Heart right ventricle (tissue), 16 donors: ENCODE measurements at regions not wholly inside any gene's neighbourhood (a gene's known extent, or its start where the extent isn't known, plus 50 kb on each side); places are given as distances from the start of the nearest gene placed in this dataset.
A peak's percentile ranks its signal among the peaks of the same experiment; 100 is the strongest.

Experiments used
- ATAC-seq, 8 donors: fragments of 200-7000 bp; cut with Tn5 transposase; one replicate each; pipeline ENCODE4 v1.9.1; 2020; ENCODE audit warnings: mild to moderate bottlenecking in 8 of 8, moderate library complexity in 8 of 8, moderate number of reproducible peaks in 1 of 8
- DNase-seq, 2 donors: peaks; one replicate each; pipeline ENCODE4 v3.0.0-alpha.2; 2020
- H3K27ac ChIP-seq, 10 donors: fragments of 200-600 bp; sonication (generic) in 2 of 10; one replicate each; pipeline versions ENCODE4 v1.5.0 to v1.8.0; 2020 to 2022; ENCODE audit warnings: mild to moderate bottlenecking in 3 of 10
- H3K27me3 ChIP-seq, 7 donors: fragments of 200-600 bp; one replicate each; pipeline ENCODE4 v1.8.0; 2021 to 2022; ENCODE audit warnings: mild to moderate bottlenecking in 2 of 7
- H3K36me3 ChIP-seq, 9 donors: fragments of 200-600 bp; sonication (generic) in 1 of 9; one replicate each; pipeline versions ENCODE4 v1.5.0 to v1.8.0; 2020 to 2022; ENCODE audit warnings: mild to moderate bottlenecking in 2 of 9
- H3K4me1 ChIP-seq, 9 donors: fragments of 200-600 bp; sonication (generic) in 1 of 9; one replicate each; pipeline versions ENCODE4 v1.5.0 to v1.8.0; 2020 to 2022; ENCODE audit warnings: mild to moderate bottlenecking in 4 of 9
- H3K4me3 ChIP-seq, 10 donors: fragments of 200-600 bp; sonication (generic) in 2 of 10; one replicate each; pipeline versions ENCODE4 v1.5.0 to v1.8.0; 2020 to 2022; ENCODE audit warnings: mild to moderate bottlenecking in 7 of 10, moderate library complexity in 2 of 10
- H3K9me3 ChIP-seq, 11 donors: fragments of 200-600 bp in 10 of 11; sonication (generic) in 2 of 11; one replicate each; pipeline versions ENCODE4 v1.5.0 to v1.8.0; 2013 to 2022; ENCODE audit warnings: mild to moderate bottlenecking in 2 of 11, control low read depth in 1 of 11, moderate library complexity in 1 of 11
- CTCF ChIP-seq, 9 donors: fragments of 200-600 bp; sonication (generic) in 2 of 9; IDR thresholded peaks; one replicate each; pipeline versions ENCODE4 v1.5.0 to v1.8.0; 2021 to 2022; ENCODE audit warnings: antibody characterized with exemption in 9 of 9, mild to moderate bottlenecking in 5 of 9, moderate library complexity in 1 of 9
- WGBS, 2 donors: extraction: QIAGEN DNeasy Blood & Tissue Kit; methylation state at CpG; one replicate each; pipeline ENCODE4 v1.1.7; 2013; ENCODE audit warnings: inconsistent platforms in 1 of 2; 5-methylcytosine and 5-hydroxymethylcytosine counted together
- intact Hi-C, 10 donors: fragments of 100-400 bp; cut with DNase I; formaldehyde crosslinking; loops; one replicate each; pipeline versions ENCODE4 v1.11.1 to v1.14.2; 2022
- donor health status: Arrhythmogenic right ventricular cardiomyopathy.
- donor health status: ischemic (EF 13 %, LVEDD 7.1; RV severe dilation, severe dysfunction).
- donor health status: healthy with polysubstance abuse.
- donor health status: DM: no; HTN: yes; CAD: no.
- donor health status: DM: no; HTN: no; CAD: no.
- donor health status: ischemic (EF 25% LVEDD 6.9; RV normal size, moderate dysfunction).
- donor health status: ischemic (EF 25% LVEDD 5.7; RV mildly dilated, moderate dysfunction).
- donor health status: healthy.
- donor health status: DM: yes; HTN: yes; CAD: no.
- donor health status: Ischemic cardiomyopathy.
- donor health status: ischemic (EF 35%, LVEDD 5.7; RV mildly dilated, moderate dysfunction).
- donor health status: nonischemic (EF 11% LVEDD 7.7; RV severe dilation, severe dysfunction).
- donor health status: DM: yes; HTN: yes; CAD: no.
- donor health status: PGD.
- donor health status: ischemic (EF 29% LVEDD 5.4; RV normal size, mild dysfunction).
- donor health status: nonischemic (EF 23%, LVEDD 6.1; RV moderate dilation, normal function).

- no peak for DNase-seq
- 93 to 97% methylated on average over 7 of the region's 7 CpGs for WGBS, 2 donors
- ATAC-seq = no peak
- intact Hi-C loops = no loop called here
- H3K9me3 ChIP-seq = no peaks in the 10 kb centered on the region
- no peak overlapping the region for H3K27ac ChIP-seq
- H3K4me1 ChIP-seq = peaks cover 3 to 27% (median 16%) of the 10 kb centered on the region in 9 donors
- H3K4me3 ChIP-seq = no peak overlapping the region
- no peaks in the 10 kb centered on the region for H3K36me3 ChIP-seq
- no peak for TF ChIP-seq CTCF (IDR thresholded peaks at IDR 0.05)
- H3K27me3 ChIP-seq = no peaks in the 10 kb centered on the region
These were observed 94.1 kb upstream of the BOD1 start for GRCh38 chr5:173710528-173710927.

GRCh38 chr5:173711466-173711865, 95.0 kb upstream of the BOD1 start:
- Histone ChIP-seq H3K9me3 (no peaks in the 10 kb centered on the region), H3K27me3 (no peaks in the 10 kb centered on the region), H3K4me1 (peaks cover 3 to 25% (median 14%) of the 10 kb centered on the region in 9 donors), H3K27ac (no peak overlapping the region), H3K4me3 (no peak overlapping the region), H3K36me3 (no peaks in the 10 kb centered on the region)
- intact Hi-C loops = no loop called here
- DNase-seq (no peak), ATAC-seq (no peak)
- TF ChIP-seq CTCF (IDR thresholded peaks at IDR 0.05) = no peak
- 95 to 97% methylated on average over 2 of the region's 2 CpGs for WGBS, 2 donors

GRCh38 chr5:173712609-173713175, 96.2 kb upstream of the BOD1 start:
- H3K4me1 ChIP-seq = peaks cover 0 to 12% (median 4%) of the 10 kb centered on the region in 9 donors
- no peak for DNase-seq
- no peak overlapping the region for H3K27ac ChIP-seq
- intact Hi-C loops = no loop called here
- no peaks in the 10 kb centered on the region for H3K27me3 ChIP-seq
- no peak for ATAC-seq
- H3K36me3 ChIP-seq = no peaks in the 10 kb centered on the region
- H3K9me3 ChIP-seq = no peaks in the 10 kb centered on the region
- no peak overlapping the region for H3K4me3 ChIP-seq
- 85 to 89% methylated on average over 10 of the region's 10 CpGs for WGBS, 2 donors
- no peak for TF ChIP-seq CTCF (IDR thresholded peaks at IDR 0.05)

- H3K36me3 ChIP-seq = no peaks in the 10 kb centered on the region
- ATAC-seq (peak in 2 of 8 donors; percentile 41 to 76), DNase-seq (no peak)
- no peaks in the 10 kb centered on the region for H3K27me3 ChIP-seq
- 73 to 80% methylated on average over 12 of the region's 12 CpGs for WGBS, 2 donors
- no peaks in the 10 kb centered on the region for H3K9me3 ChIP-seq
- TF ChIP-seq CTCF (IDR thresholded peaks at IDR 0.05) = no peak
- H3K4me3 ChIP-seq = no peak overlapping the region
- intact Hi-C loops = no loop called here
- peaks cover 0 to 17% (median 0%) of the 10 kb centered on the region in 9 donors for H3K4me1 ChIP-seq
- H3K27ac ChIP-seq = peak overlapping the region in 1 of 10 donors; percentile 23
These were observed 98.3 kb upstream of the BOD1 start for GRCh38 chr5:173714551-173715428.
